K562 (cell line): ENCODE measurements at regions not wholly inside any gene's neighbourhood (a gene's known extent, or its start where the extent isn't known, plus 50 kb on each side); places are given as distances from the start of the nearest gene placed in this dataset.

ENCODE experiments used
- ARID1B ChIP-seq: fragments of 450-650 bp; IDR thresholded peaks from 2 replicates; pipeline ENCODE4 v1.6.1; 2016; ENCODE audit warnings: antibody characterized with exemption, mild to moderate bottlenecking, inconsistent platforms
- BCL6 ChIP-seq: fragments of 250-450 bp; sonication (Bioruptor Pico); IDR thresholded peaks from 2 replicates; pipeline ENCODE4 v1.4.0; 2020
- CTBP1 ChIP-seq: fragments of 450-650 bp; IDR thresholded peaks from 2 replicates; pipeline ENCODE4 v1.6.1; 2016; ENCODE audit warnings: borderline replicate concordance
- ETS2 ChIP-seq: IDR thresholded peaks from 2 replicates; pipeline ENCODE4 v1.6.1; 2016; ENCODE audit warnings: borderline replicate concordance, missing genetic modification characterization, mild to moderate bottlenecking, moderate library complexity, missing compliant biosample characterization; ENCODE audit not compliant: poor library complexity, severe bottlenecking
- FOXK2 ChIP-seq, 2 experiments: fragments of 450-650 bp; IDR thresholded peaks in 1 of 2; conservative IDR thresholded peaks in 1 of 2; 2 replicates each; pipeline ENCODE4 v1.6.1; 2016; ENCODE audit warnings: low read depth in 2 of 2, mild to moderate bottlenecking in 1 of 2
- GABPA ChIP-seq: fragments of 200-800 bp; sonication (Bioruptor generic); conservative IDR thresholded peaks from 2 replicates; pipeline ENCODE4 v1.6.1; 2016; ENCODE audit warnings: low read depth, missing genetic modification characterization, missing compliant biosample characterization
- JUN ChIP-seq, 2 experiments: sonication (generic) in 1 of 2; formaldehyde crosslinking in 1 of 2; IDR thresholded peaks; 2 replicates each; pipeline versions ENCODE4 v1.6.1 to v1.8.0; 2012 to 2022; ENCODE audit warnings: borderline replicate concordance in 2 of 2, mild to moderate bottlenecking in 2 of 2, improper control_type of control experiment in 1 of 2, low read depth in 1 of 2, low read length in 1 of 2, missing genetic modification reagents in 1 of 2
- MYC ChIP-seq, 2 experiments: fragments of 250-450 bp in 1 of 2; sonication (Bioruptor Pico) in 1 of 2; IDR thresholded peaks; 2 replicates each; pipeline versions ENCODE4 v1.5.1 to v1.6.1; 2012 to 2021; ENCODE audit warnings: low read depth in 2 of 2, borderline replicate concordance in 1 of 2, improper control_type of control experiment in 1 of 2, low read length in 1 of 2, mild to moderate bottlenecking in 1 of 2, moderate library complexity in 1 of 2
- NONO ChIP-seq, 2 experiments: fragments of 200-400 bp in 1 of 2; fragments of 450-650 bp in 1 of 2; formaldehyde crosslinking in 1 of 2; IDR thresholded peaks; 2 replicates each; pipeline ENCODE4 v1.6.1; 2017; ENCODE audit warnings: low read depth in 2 of 2, mild to moderate bottlenecking in 2 of 2, moderate library complexity in 2 of 2, low read length in 1 of 2
- RBFOX2 ChIP-seq: fragments of 200-400 bp; formaldehyde crosslinking; IDR thresholded peaks from 2 replicates; pipeline ENCODE4 v1.6.1; 2017; ENCODE audit warnings: low read depth, mild to moderate bottlenecking, low read length, moderate library complexity
- SMAD1 ChIP-seq: fragments of 150-350 bp; IDR thresholded peaks from 2 replicates; pipeline ENCODE4 v1.6.1; 2014; ENCODE audit warnings: low read length, low read depth; ENCODE audit not compliant: partially characterized antibody
- XRCC3 ChIP-seq: fragments of 450-650 bp; IDR thresholded peaks from 2 replicates; pipeline ENCODE4 v1.6.1; 2017; ENCODE audit warnings: mild to moderate bottlenecking, moderate library complexity
- ZBTB34 ChIP-seq: fragments of 250-450 bp; sonication (Bioruptor Pico); IDR thresholded peaks from 2 replicates; pipeline ENCODE4 v1.8.0; 2021; ENCODE audit warnings: mild to moderate bottlenecking, moderate library complexity
- ZC3H11A ChIP-seq: IDR thresholded peaks from 2 replicates; pipeline ENCODE4 v1.6.1; 2012; ENCODE audit warnings: low read depth, low read length, improper control_type of control experiment
- ZKSCAN8 ChIP-seq: fragments of 200-800 bp; sonication (Bioruptor generic); IDR thresholded peaks from 2 replicates; pipeline ENCODE4 v1.6.1; 2016; ENCODE audit warnings: missing genetic modification characterization, missing compliant biosample characterization
- ZNF518B ChIP-seq: fragments of 250-450 bp; sonication (Bioruptor Pico); IDR thresholded peaks from 2 replicates; pipeline ENCODE4 v1.5.0; 2021; ENCODE audit warnings: mild to moderate bottlenecking, moderate library complexity
- ZNF707 ChIP-seq: fragments of 250-450 bp; sonication (Bioruptor Pico); conservative IDR thresholded peaks from 2 replicates; pipeline ENCODE4 v1.8.0; 2022; ENCODE audit warnings: inconsistent platforms, mild to moderate bottlenecking, moderate library complexity
- ZNF75A ChIP-seq: fragments of 450-650 bp; formaldehyde crosslinking; IDR thresholded peaks from 2 replicates; pipeline ENCODE4 v1.4.0; 2020; ENCODE audit warnings: mild to moderate bottlenecking
- TF ChIP-seq, protein P1 (sequence below): fragments of 200-400 bp; formaldehyde crosslinking; IDR thresholded peaks from 2 replicates; pipeline ENCODE4 v1.6.1; 2017; ENCODE audit warnings: mild to moderate bottlenecking, low read depth, low read length, moderate library complexity

DNA sequence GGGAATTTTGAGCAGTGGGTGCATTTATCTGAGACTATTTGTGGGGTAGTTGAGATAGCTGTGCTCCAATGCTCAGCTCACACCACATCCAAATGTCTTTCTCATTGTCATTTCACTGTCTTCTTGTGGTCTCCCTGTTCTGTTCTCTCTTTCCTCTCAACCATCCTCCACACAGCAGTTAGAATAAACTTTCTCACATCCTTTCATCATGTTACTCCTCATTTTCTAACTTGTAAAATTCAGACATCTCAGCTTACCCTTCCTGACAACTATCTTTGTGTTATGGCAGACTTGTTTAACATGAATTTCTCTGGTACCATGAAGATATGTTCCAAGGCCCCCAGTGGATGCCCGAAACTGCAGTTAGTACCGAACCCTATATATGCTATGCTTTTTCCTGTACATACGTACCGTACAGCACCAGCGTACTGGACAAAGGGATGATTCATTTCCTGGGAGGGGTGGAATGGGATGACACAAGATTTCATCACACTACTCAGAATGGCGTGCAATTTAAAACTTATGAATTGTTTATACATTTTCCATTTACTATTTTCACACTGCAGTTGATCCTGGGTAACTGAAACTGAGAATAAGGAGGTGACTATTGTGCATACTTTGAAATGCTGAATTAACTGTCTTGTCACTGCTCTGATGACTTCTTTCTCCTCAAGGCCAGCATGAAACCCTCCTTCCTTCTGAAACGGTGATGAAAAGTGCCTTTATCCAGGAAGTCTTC is 177.1 kb upstream of the SLC38A2 start (continued):
- TF ChIP-seq ZNF518B (CRISPR knock-in tag) (no peak), XRCC3 (no peak), MYC (IDR thresholded peaks at IDR 0.05; ENCODE audit: low read depth, low read length) (peak; percentile 66; the same call in 1 of the 2 replicates), MYC (CRISPR knock-in tag; IDR thresholded peaks at IDR 0.05; ENCODE audit: borderline replicate concordance, low read depth) (no peak), GABPA (tag) (peak; percentile 65; the same call in 1 of the 2 replicates), CTBP1 (peak; percentile 45; the same call in 1 of the 2 replicates), ZC3H11A (no peak), SMAD1 (peak; percentile 26), RBFOX2 (peak; percentile 73), NONO (IDR thresholded peaks at IDR 0.05; ENCODE audit: low read depth in 2 of 2, low read length in 1 of 2) (no peak), ZNF75A (no peak), ZKSCAN8 (CRISPR knock-in tag) (peak; percentile 67; the same call in 1 of the 2 replicates), ZBTB34 (no peak), JUN (IDR thresholded peaks at IDR 0.05; ENCODE audit: borderline replicate concordance, low read depth, low read length) (peak; percentile 97), JUN (CRISPR knock-in tag; IDR thresholded peaks at IDR 0.05; ENCODE audit: borderline replicate concordance) (no peak; the same call in 1 of the 2 replicates), BCL6 (0 out of 2 replicates have a peak, but pooled peaks have one; percentile 51), ZNF707 (CRISPR knock-in tag) (0 out of 2 replicates have a peak, but pooled peaks have one; percentile 11), ARID1B (peak; percentile 74), FOXK2 (conservative IDR thresholded peaks at IDR 0.05 in 1 of 2, IDR thresholded peaks at IDR 0.05 in 1 of 2; ENCODE audit: low read depth in 2 of 2) (no peak), ETS2 (tag) (peak; percentile 60)
- TF ChIP-seq, protein P1, sequence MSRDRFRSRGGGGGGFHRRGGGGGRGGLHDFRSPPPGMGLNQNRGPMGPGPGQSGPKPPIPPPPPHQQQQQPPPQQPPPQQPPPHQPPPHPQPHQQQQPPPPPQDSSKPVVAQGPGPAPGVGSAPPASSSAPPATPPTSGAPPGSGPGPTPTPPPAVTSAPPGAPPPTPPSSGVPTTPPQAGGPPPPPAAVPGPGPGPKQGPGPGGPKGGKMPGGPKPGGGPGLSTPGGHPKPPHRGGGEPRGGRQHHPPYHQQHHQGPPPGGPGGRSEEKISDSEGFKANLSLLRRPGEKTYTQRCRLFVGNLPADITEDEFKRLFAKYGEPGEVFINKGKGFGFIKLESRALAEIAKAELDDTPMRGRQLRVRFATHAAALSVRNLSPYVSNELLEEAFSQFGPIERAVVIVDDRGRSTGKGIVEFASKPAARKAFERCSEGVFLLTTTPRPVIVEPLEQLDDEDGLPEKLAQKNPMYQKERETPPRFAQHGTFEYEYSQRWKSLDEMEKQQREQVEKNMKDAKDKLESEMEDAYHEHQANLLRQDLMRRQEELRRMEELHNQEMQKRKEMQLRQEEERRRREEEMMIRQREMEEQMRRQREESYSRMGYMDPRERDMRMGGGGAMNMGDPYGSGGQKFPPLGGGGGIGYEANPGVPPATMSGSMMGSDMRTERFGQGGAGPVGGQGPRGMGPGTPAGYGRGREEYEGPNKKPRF = no peak
